ENCODE measurements at regions not wholly inside any gene's neighbourhood (a gene's known extent, or its start where the extent isn't known, plus 50 kb on each side); places are given as distances from the start of the nearest gene placed in this dataset.

DNA sequence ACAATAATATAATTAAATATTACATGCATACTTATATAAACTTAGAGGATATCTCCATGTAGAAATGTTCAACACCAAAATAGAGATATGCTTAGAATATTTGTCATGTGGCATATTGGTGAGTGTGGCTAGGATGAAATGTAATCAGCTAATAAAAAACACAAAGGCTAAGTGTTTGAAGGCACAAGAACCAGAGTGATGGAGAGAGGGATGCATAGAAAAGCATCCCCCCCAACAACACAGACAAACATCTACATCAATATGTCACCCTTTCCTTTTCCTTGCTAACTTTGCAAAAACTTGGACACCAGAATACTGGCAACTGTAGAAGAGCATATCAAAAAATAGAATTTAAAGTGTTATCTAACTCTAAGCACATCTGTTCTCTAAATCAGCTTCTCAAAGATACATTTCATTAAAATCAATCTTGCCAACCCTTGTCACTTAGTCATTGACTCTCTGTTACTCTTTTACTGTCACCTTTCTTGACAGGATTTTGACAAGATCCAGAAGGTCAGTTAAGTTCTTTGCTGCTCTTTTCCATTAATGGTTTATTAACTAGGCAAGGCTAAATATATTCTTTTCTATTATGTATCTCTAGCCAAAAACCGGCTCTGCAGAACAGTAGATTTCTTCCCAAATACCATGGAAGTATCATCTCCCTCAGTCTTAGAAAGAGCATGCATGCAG, 695.9 kb downstream of the OTOL1 start:
- no peaks in the 10 kb centered on the region for H3K27me3 ChIP-seq (ENCODE audit: control insufficient read depth, insufficient read depth, low read length)
- no peak for DNase-seq (ENCODE audit: low read depth)
- no peak overlapping the region for H3K4me3 ChIP-seq (ENCODE audit: low read depth, low read length)
- H3K36me3 ChIP-seq (ENCODE audit: control insufficient read depth, insufficient read depth, low read length): no peaks in the 10 kb centered on the region
- TF ChIP-seq, protein P1, sequence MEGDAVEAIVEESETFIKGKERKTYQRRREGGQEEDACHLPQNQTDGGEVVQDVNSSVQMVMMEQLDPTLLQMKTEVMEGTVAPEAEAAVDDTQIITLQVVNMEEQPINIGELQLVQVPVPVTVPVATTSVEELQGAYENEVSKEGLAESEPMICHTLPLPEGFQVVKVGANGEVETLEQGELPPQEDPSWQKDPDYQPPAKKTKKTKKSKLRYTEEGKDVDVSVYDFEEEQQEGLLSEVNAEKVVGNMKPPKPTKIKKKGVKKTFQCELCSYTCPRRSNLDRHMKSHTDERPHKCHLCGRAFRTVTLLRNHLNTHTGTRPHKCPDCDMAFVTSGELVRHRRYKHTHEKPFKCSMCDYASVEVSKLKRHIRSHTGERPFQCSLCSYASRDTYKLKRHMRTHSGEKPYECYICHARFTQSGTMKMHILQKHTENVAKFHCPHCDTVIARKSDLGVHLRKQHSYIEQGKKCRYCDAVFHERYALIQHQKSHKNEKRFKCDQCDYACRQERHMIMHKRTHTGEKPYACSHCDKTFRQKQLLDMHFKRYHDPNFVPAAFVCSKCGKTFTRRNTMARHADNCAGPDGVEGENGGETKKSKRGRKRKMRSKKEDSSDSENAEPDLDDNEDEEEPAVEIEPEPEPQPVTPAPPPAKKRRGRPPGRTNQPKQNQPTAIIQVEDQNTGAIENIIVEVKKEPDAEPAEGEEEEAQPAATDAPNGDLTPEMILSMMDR (IDR thresholded peaks at IDR 0.05; ENCODE audit: insufficient read depth, low read length, poor library complexity, severe bottlenecking): no peak

DNA sequence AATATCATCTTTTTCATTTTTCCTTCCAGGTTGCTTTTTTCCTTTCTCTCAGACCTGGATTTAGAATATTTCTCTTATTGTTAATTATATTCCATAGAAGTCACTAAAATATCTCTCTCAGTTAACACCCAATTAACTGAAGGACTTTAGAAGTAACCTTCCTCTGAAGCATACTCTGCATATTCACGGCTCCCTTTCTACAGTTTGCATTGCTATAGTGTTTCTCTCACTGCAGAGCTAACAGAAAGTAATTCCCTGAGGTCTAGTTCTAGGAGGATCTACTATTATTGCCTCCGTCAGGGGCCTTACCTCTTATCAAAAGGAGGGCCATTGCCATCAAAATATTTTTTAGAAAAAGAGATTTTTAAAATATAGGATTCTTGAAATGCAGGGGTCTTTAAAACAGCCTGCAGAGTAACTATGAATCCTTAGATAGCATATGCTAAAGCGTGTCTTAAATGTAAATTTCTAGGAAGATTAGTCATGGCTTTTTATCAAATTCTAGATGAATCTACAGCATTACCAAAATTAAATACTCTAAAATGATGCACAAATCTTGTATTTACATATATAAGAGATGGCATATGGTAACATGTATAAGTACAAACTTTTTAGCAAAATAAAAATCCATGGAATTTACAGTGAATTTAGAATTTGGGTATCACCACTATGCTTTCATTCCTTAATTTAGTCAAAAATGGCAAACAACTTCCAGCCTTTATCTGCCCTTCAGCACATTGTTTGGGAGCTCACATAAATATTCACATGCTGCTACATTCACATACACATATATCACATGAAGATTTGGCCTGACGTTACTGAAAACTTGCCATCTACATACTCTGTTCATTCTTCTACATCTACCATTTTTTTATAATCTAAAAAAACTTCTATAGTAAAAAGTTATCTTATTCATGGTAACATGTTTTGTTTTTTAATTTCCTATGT, 696.8 kb downstream of the OTOL1 start:
- TF ChIP-seq, protein P1 (IDR thresholded peaks at IDR 0.05; ENCODE audit: insufficient read depth, low read length, poor library complexity, severe bottlenecking): no peak
- Histone ChIP-seq H3K4me3 (ENCODE audit: low read depth, low read length) (no peak overlapping the region), H3K27me3 (ENCODE audit: control insufficient read depth, insufficient read depth, low read length) (no peaks in the 10 kb centered on the region), H3K36me3 (ENCODE audit: control insufficient read depth, insufficient read depth, low read length) (no peaks in the 10 kb centered on the region)
- DNase-seq (ENCODE audit: low read depth): no peak

DNA sequence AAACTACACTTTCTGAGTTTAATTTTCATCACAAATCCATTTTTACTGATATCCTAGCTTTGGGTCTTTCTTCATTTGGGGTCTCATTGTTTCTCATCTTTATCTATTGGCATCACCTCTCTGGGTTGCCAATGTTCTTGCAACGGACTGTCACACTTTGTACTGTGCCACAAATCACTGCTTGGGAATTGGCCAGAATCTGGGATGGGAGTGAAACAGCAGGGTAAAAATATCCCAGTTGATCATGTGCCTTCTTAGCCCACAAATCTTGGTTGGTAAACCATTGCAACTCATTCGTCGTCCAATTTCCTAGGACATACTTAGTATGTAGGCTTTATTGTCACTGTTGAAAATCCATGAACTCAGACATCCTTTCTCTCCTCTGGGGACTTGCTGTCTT, 698.5 kb downstream of the OTOL1 start:
- H3K27me3 ChIP-seq (ENCODE audit: control insufficient read depth, insufficient read depth, low read length): no peaks in the 10 kb centered on the region
- H3K36me3 ChIP-seq (ENCODE audit: control insufficient read depth, insufficient read depth, low read length): no peaks in the 10 kb centered on the region
- TF ChIP-seq, protein P1 (IDR thresholded peaks at IDR 0.05; ENCODE audit: insufficient read depth, low read length, poor library complexity, severe bottlenecking): no peak
- no peak for DNase-seq (ENCODE audit: low read depth)
- no peak overlapping the region for H3K4me3 ChIP-seq (ENCODE audit: low read depth, low read length)

DNA sequence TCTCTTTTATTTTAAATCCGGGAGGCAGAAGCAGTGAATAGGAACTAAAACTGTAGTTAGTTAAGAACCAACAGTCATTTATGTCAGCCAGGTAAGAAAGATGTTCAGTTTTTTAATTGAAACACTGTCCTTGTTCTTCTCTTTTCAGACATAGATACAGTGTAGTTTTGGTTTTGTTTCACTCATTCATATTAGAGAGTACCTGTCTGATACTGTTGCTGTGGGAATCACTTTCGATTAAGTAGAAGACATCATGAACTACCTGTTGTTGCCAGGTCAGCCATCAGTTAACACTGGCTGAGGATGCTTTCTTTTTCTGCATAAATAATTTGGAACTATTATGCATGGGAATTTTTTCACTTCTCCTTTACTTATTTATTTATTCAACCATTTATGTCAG, 700.4 kb downstream of the OTOL1 start:
- Histone ChIP-seq H3K27me3 (ENCODE audit: control insufficient read depth, insufficient read depth, low read length) (no peaks in the 10 kb centered on the region), H3K4me3 (ENCODE audit: low read depth, low read length) (no peak overlapping the region), H3K36me3 (ENCODE audit: control insufficient read depth, insufficient read depth, low read length) (no peaks in the 10 kb centered on the region)
- DNase-seq (ENCODE audit: low read depth): no peak
- TF ChIP-seq, protein P1 (IDR thresholded peaks at IDR 0.05; ENCODE audit: insufficient read depth, low read length, poor library complexity, severe bottlenecking): no peak

DNA sequence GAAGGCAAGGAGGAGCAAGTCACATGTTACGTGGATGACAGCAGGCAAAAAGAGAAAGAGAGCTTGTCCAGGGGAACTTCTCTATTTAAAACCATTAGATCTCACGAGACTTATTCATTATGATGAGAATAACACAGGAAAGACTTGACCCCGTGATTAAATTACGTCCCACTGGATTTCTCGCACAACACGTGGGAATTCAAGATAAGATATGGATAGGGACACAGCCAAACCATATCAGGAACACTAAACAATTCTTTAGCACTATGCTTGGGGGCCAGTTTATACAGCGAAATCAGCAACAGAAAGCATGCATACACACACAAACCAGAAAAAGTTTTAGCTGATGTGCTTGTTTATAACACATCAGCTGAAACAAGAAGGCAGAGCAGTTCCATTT, 704.2 kb downstream of the OTOL1 start:
- DNase-seq (ENCODE audit: low read depth): no peak
- no peaks in the 10 kb centered on the region for H3K36me3 ChIP-seq (ENCODE audit: control insufficient read depth, insufficient read depth, low read length)
- H3K4me3 ChIP-seq (ENCODE audit: low read depth, low read length): no peak overlapping the region
- TF ChIP-seq, protein P1 (IDR thresholded peaks at IDR 0.05; ENCODE audit: insufficient read depth, low read length, poor library complexity, severe bottlenecking): no peak
- H3K27me3 ChIP-seq (ENCODE audit: control insufficient read depth, insufficient read depth, low read length): no peaks in the 10 kb centered on the region
